Activated CD8-positive, alpha-beta memory T cell treated with anti-CD3 and anti-CD28 coated beads, Interleukin-2, amount 10 ng/mL, durations not matched to agents 7 days and 5 days (primary cell): ENCODE measurements at regions not wholly inside any gene's neighbourhood (a gene's known extent, or its start where the extent isn't known, plus 50 kb on each side); places are given as distances from the start of the nearest gene placed in this dataset.

Experiments used
- ATAC-seq: fragments of 150-1000 bp; cut with Tn5 transposase; one replicate; pipeline ENCODE4 v1.10.0; 2021; ENCODE audit warnings: moderate library complexity
- CTCF ChIA-PET: fragments of 350-600 bp; sonication (Branson Sonifier 250); formaldehyde crosslinking; loops from one replicate; lab custom pipeline; 2021; ENCODE audit warnings: antibody characterized with exemption; lab: Charles Lee
- DNase-seq: peaks from one replicate; pipeline ENCODE4 v3.0.0-alpha.2; 2020
- H3K27ac Mint-ChIP-seq: one replicate; pipeline ENCODE4 v1.8.0; 2021; ENCODE audit warnings: mild to moderate bottlenecking, mixed read lengths
- H3K27me3 Mint-ChIP-seq: one replicate; pipeline ENCODE4 v1.8.0; 2021; ENCODE audit warnings: mixed read lengths
- H3K36me3 Mint-ChIP-seq: one replicate; pipeline ENCODE4 v1.8.0; 2021; ENCODE audit warnings: mild to moderate bottlenecking, mixed read lengths
- H3K4me1 Mint-ChIP-seq: one replicate; pipeline ENCODE4 v1.8.0; 2021; ENCODE audit warnings: mixed read lengths
- H3K4me3 Mint-ChIP-seq: one replicate; pipeline ENCODE4 v1.8.0; 2021; ENCODE audit warnings: mild to moderate bottlenecking, moderate library complexity, mixed read lengths
- H3K9me3 Mint-ChIP-seq: one replicate; pipeline ENCODE4 v1.8.0; 2022; ENCODE audit warnings: low read depth, mixed read lengths

- peaks cover 15% of the 10 kb centered on the region for H3K4me1 Mint-ChIP-seq
- H3K36me3 Mint-ChIP-seq: peaks cover 1% of the 10 kb centered on the region
- ATAC-seq (no peak), DNase-seq (peak; percentile 39)
- no peaks in the 10 kb centered on the region for H3K9me3 Mint-ChIP-seq
- peaks cover 37% of the 10 kb centered on the region for H3K27me3 Mint-ChIP-seq
- CTCF ChIA-PET: no interaction called here
- H3K4me3 Mint-ChIP-seq: no peak overlapping the region
- no peak overlapping the region for H3K27ac Mint-ChIP-seq
Measured at GRCh38 chr22:49668402-49668801, 159.3 kb downstream of the BRD1 start.

- peaks cover 1% of the 10 kb centered on the region for H3K36me3 Mint-ChIP-seq
- H3K27me3 Mint-ChIP-seq: peaks cover 32% of the 10 kb centered on the region
- H3K27ac Mint-ChIP-seq: no peak overlapping the region
- peaks cover 15% of the 10 kb centered on the region for H3K4me1 Mint-ChIP-seq
- no peaks in the 10 kb centered on the region for H3K9me3 Mint-ChIP-seq
- ATAC-seq (no peak), DNase-seq (peak; percentile 40)
- peak overlapping the region; percentile 15 for H3K4me3 Mint-ChIP-seq
- CTCF ChIA-PET: no interaction called here
Measured at GRCh38 chr22:49667236-49667635, 160.4 kb downstream of the BRD1 start.

DNA sequence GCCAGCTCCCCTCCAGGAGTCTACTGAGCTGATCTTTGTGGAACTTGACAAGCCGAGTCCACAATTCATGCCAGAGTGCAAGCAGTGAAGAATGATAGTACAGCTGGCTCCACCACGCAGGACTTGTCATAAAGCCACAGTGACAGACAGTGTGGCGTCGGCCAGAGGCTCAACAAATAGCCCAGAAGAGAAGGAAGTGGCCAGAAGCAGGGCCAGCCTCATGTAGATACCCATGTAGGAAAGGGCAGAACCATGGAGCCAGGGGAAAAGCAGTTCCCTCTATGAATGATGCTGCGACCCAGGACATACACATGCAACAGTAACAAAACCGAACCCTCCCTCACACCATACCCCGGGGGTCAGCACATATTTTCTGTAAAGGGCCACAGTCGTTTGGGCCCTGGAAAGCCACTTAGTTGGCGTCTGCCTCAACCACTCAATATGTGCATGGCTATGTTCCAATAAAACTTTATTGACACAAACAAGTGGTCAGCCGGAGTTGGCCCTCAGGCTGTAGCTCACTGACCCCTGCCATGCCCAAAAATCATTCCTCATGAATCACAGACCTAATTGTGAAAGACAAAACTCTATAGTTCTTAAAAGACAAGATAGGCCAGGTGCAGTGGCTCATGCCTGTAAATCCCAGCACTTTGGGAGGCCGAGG, 161.4 kb downstream of the BRD1 start:
- CTCF ChIA-PET: no interaction called here
- H3K4me3 Mint-ChIP-seq: no peak overlapping the region
- H3K9me3 Mint-ChIP-seq: no peaks in the 10 kb centered on the region
- peaks cover 12% of the 10 kb centered on the region for H3K4me1 Mint-ChIP-seq
- peaks cover 1% of the 10 kb centered on the region for H3K36me3 Mint-ChIP-seq
- DNase-seq: peak; percentile 28
- peaks cover 23% of the 10 kb centered on the region for H3K27me3 Mint-ChIP-seq
- ATAC-seq: no peak
- no peak overlapping the region for H3K27ac Mint-ChIP-seq

GRCh38 chr22:49664891-49665290, 162.8 kb downstream of the BRD1 start:
- Mint-ChIP-seq H3K4me3 (no peak overlapping the region), H3K36me3 (peaks cover 1% of the 10 kb centered on the region), H3K4me1 (peaks cover 8% of the 10 kb centered on the region), H3K27ac (no peak overlapping the region), H3K27me3 (peaks cover 17% of the 10 kb centered on the region), H3K9me3 (no peaks in the 10 kb centered on the region)
- ATAC-seq (no peak), DNase-seq (no peak)
- CTCF ChIA-PET: no interaction called here

DNA sequence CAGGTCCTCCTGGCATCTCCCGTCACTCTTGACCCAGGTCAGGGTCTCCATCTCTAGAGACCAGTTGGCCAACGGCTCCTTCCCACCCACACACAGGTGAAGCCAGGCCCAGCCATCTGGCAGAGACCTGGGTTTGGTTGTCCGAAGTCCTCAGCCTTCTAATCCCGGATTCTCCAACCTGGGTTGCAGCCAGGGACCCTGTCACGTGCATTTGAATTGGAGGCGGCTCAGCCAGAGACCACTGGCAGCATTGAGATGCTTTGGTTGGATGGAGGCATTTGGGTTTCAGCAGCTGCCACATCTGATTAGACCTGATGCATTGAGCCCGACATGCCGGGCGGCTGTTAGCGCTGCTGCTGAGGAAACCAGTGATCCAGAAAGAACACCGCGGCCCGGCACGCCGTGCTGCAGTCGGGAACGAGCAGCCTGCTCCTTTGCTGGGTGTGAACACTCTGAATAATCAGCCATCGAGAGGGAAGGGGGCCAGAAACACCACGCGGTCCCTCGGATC, 163.2 kb downstream of the BRD1 start:
- Mint-ChIP-seq H3K4me1 (peaks cover 8% of the 10 kb centered on the region), H3K4me3 (no peak overlapping the region), H3K36me3 (peaks cover 1% of the 10 kb centered on the region), H3K27ac (no peak overlapping the region), H3K27me3 (peaks cover 12% of the 10 kb centered on the region), H3K9me3 (no peaks in the 10 kb centered on the region)
- ATAC-seq (no peak), DNase-seq (peak; percentile 31)
- CTCF ChIA-PET: no interaction called here

GRCh38 chr22:49663823-49664222, 163.8 kb downstream of the BRD1 start:
- DNase-seq: peak; percentile 34
- no peak for ATAC-seq

GRCh38 chr22:49663311-49663711, 164.4 kb downstream of the BRD1 start:
- peak; percentile 36 for DNase-seq
- no peaks in the 10 kb centered on the region for H3K36me3 Mint-ChIP-seq
- peaks cover 8% of the 10 kb centered on the region for H3K4me1 Mint-ChIP-seq
- ATAC-seq: no peak
- H3K4me3 Mint-ChIP-seq: no peak overlapping the region
- H3K27me3 Mint-ChIP-seq: peaks cover 3% of the 10 kb centered on the region
- CTCF ChIA-PET: no interaction called here
- no peaks in the 10 kb centered on the region for H3K9me3 Mint-ChIP-seq
- H3K27ac Mint-ChIP-seq: no peak overlapping the region

More at GRCh38 chr22:49663823-49664222, 163.8 kb downstream of the BRD1 start:
- H3K4me1 Mint-ChIP-seq: peaks cover 8% of the 10 kb centered on the region
- no peak overlapping the region for H3K27ac Mint-ChIP-seq
- H3K4me3 Mint-ChIP-seq: no peak overlapping the region
- peaks cover 6% of the 10 kb centered on the region for H3K27me3 Mint-ChIP-seq
- H3K9me3 Mint-ChIP-seq: no peaks in the 10 kb centered on the region
- CTCF ChIA-PET: no interaction called here
- H3K36me3 Mint-ChIP-seq: no peaks in the 10 kb centered on the region

DNA sequence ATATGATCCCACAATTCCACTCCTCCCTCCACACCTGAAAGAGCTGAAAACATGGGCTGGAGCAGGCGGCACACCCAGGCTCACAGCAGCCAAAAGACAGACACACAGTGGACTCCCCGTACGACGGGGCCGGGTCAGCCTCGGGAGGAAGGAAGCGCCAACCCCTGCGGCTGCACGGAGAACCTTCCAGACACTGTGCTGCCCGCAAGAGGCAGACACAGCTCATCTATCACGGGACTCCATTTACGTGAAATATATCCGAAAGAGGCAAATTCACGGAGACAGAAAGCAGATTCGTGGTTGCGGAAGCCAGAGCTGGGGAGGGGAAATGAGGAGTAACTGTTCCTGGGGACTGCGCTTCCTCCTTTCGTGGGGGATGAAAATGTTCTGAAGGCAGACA, 165.0 kb downstream of the BRD1 start:
- CTCF ChIA-PET: no interaction called here
- no peak overlapping the region for H3K27ac Mint-ChIP-seq
- H3K4me1 Mint-ChIP-seq: peaks cover 11% of the 10 kb centered on the region

GRCh38 chr22:49660794-49661781, 166.6 kb downstream of the BRD1 start:
- H3K36me3 Mint-ChIP-seq: no peaks in the 10 kb centered on the region
- no peak overlapping the region for H3K27ac Mint-ChIP-seq
- CTCF ChIA-PET: no interaction called here
- H3K9me3 Mint-ChIP-seq: no peaks in the 10 kb centered on the region
- H3K27me3 Mint-ChIP-seq: no peaks in the 10 kb centered on the region
- peak; percentile 34 for DNase-seq
- ATAC-seq: no peak
- H3K4me3 Mint-ChIP-seq: no peak overlapping the region
- H3K4me1 Mint-ChIP-seq: peaks cover 15% of the 10 kb centered on the region

More for the DNA sequence above, 165.0 kb downstream of the BRD1 start:
- no peaks in the 10 kb centered on the region for H3K9me3 Mint-ChIP-seq
- H3K4me3 Mint-ChIP-seq: no peak overlapping the region
- peaks cover 3% of the 10 kb centered on the region for H3K27me3 Mint-ChIP-seq
- ATAC-seq (no peak), DNase-seq (peak; percentile 30)
- H3K36me3 Mint-ChIP-seq: no peaks in the 10 kb centered on the region

DNA sequence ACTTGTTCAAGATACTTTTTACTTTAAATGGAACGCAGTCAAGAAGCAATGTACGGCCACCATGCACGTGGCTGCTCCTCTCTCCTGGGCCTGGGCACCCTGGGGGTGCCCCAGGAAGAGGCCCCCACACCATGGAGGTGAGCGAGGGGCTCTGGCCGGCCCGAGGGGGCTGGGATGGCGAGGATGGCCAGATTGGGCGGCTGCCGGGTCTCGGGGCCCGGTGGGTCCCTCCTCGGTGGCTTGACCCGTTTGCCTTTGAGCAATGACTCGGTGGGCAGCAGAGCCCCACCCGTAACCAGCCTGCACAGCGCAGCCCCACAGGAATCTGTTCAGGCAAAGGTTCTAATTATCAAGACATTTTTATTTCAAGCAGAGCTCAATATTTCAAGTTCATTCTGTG, 167.4 kb downstream of the BRD1 start:
- Mint-ChIP-seq H3K9me3 (no peaks in the 10 kb centered on the region), H3K4me1 (peaks cover 20% of the 10 kb centered on the region), H3K27ac (no peak overlapping the region), H3K27me3 (no peaks in the 10 kb centered on the region), H3K36me3 (no peaks in the 10 kb centered on the region), H3K4me3 (no peak overlapping the region)
- DNase-seq (peak; percentile 25), ATAC-seq (no peak)
- CTCF ChIA-PET: no interaction called here

- CTCF ChIA-PET: no interaction called here
- Mint-ChIP-seq H3K27ac (no peak overlapping the region), H3K9me3 (no peaks in the 10 kb centered on the region), H3K4me3 (no peak overlapping the region), H3K4me1 (peaks cover 21% of the 10 kb centered on the region), H3K36me3 (no peaks in the 10 kb centered on the region), H3K27me3 (no peaks in the 10 kb centered on the region)
- ATAC-seq: no peak
- DNase-seq: peak; percentile 36
Measured at GRCh38 chr22:49659924-49660315, 167.8 kb downstream of the BRD1 start.

- Mint-ChIP-seq H3K27ac (no peak overlapping the region), H3K4me1 (peaks cover 25% of the 10 kb centered on the region), H3K4me3 (no peak overlapping the region), H3K9me3 (no peaks in the 10 kb centered on the region), H3K27me3 (no peaks in the 10 kb centered on the region), H3K36me3 (no peaks in the 10 kb centered on the region)
- DNase-seq (peak; percentile 35), ATAC-seq (no peak)
- CTCF ChIA-PET: no interaction called here
Measured at GRCh38 chr22:49659281-49659923, 168.3 kb downstream of the BRD1 start.

DNA sequence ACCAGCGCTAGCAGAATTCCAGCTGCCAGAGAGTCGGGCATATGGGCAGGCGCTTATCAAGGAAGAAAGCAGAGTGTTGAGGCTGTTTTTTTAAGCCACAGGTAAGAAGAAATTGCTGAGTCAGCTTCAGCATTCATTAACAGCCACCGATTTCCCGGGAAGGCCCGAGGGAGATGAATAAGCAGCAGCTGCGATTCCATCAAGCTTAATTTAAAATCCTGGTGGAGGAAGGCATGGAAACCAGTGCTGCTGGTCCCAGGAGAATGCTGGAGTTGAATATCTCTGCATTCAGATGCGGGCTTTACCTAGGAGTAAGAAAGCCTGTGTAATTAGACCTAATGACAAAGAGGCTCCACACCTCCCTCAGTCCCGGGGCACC, 168.8 kb downstream of the BRD1 start:
- no peak overlapping the region for H3K27ac Mint-ChIP-seq

More for the DNA sequence above, 168.8 kb downstream of the BRD1 start:
- peaks cover 25% of the 10 kb centered on the region for H3K4me1 Mint-ChIP-seq
- no peak overlapping the region for H3K4me3 Mint-ChIP-seq
- no peaks in the 10 kb centered on the region for H3K9me3 Mint-ChIP-seq
- ATAC-seq (no peak), DNase-seq (no peak)
- no peaks in the 10 kb centered on the region for H3K27me3 Mint-ChIP-seq
- H3K36me3 Mint-ChIP-seq: no peaks in the 10 kb centered on the region
- CTCF ChIA-PET: no interaction called here
